ENCODE measurements at regions not wholly inside any gene's neighbourhood (a gene's known extent, or its start where the extent isn't known, plus 50 kb on each side); places are given as distances from the start of the nearest gene placed in this dataset.

DNA sequence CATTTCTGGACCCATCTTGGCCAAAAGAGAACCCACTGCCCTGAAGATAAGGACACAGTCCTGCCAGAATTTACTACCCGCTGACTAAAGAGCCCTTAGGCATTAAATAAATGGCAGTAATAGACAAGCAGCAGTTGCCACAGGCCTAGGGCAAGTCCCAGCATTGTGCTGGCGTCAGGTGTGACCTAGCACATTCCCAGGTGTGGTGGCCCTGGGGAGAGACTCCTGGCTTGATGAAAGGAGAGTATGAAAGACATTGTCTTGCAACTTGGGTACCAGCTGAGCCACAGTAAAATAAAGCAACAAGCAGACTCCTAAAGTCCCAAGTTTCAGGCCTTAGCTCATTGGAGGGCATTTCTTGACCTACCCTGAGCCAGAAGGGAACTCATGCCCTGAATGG, 715.7 kb upstream of the SORCS1 start:
- TF ChIP-seq, protein P1, sequence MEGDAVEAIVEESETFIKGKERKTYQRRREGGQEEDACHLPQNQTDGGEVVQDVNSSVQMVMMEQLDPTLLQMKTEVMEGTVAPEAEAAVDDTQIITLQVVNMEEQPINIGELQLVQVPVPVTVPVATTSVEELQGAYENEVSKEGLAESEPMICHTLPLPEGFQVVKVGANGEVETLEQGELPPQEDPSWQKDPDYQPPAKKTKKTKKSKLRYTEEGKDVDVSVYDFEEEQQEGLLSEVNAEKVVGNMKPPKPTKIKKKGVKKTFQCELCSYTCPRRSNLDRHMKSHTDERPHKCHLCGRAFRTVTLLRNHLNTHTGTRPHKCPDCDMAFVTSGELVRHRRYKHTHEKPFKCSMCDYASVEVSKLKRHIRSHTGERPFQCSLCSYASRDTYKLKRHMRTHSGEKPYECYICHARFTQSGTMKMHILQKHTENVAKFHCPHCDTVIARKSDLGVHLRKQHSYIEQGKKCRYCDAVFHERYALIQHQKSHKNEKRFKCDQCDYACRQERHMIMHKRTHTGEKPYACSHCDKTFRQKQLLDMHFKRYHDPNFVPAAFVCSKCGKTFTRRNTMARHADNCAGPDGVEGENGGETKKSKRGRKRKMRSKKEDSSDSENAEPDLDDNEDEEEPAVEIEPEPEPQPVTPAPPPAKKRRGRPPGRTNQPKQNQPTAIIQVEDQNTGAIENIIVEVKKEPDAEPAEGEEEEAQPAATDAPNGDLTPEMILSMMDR (IDR thresholded peaks at IDR 0.05; ENCODE audit: low read length): no peak
- TF ChIP-seq EZH2 (IDR thresholded peaks at IDR 0.05; ENCODE audit: borderline replicate concordance, low read length): no peak

Measured in OCI-LY1 (cell line).